ENCODE measurements at regions not wholly inside any gene's neighbourhood (a gene's known extent, or its start where the extent isn't known, plus 50 kb on each side); places are given as distances from the start of the nearest gene placed in this dataset.

- DNase-seq (ENCODE audit: low read depth, low spot score) = no peak
These were observed 276.3 kb downstream of the PAX1 start for GRCh38 chr20:21981597-21982344.

GRCh38 chr20:21981179-21981578, 275.7 kb downstream of the PAX1 start:
- no peak for DNase-seq (ENCODE audit: low read depth, low spot score)

- no peak for DNase-seq (ENCODE audit: low read depth, low spot score)
These were observed 266.0 kb downstream of the PAX1 start for GRCh38 chr20:21971436-21971835.

- DNase-seq (ENCODE audit: low read depth, low spot score) = no peak
These were observed 263.0 kb downstream of the PAX1 start for GRCh38 chr20:21968486-21968885.

- no peak for DNase-seq (ENCODE audit: low read depth, low spot score)
These were observed 262.0 kb downstream of the PAX1 start for GRCh38 chr20:21967481-21967880.

- DNase-seq (ENCODE audit: low read depth, low spot score) = no peak
These were observed 251.1 kb downstream of the PAX1 start for GRCh38 chr20:21956591-21956990.

- DNase-seq (ENCODE audit: low read depth, low spot score) = no peak
These were observed 241.9 kb downstream of the PAX1 start for GRCh38 chr20:21947406-21947805.

GRCh38 chr20:21944227-21944626, 238.8 kb downstream of the PAX1 start:
- DNase-seq (ENCODE audit: low read depth, low spot score) = no peak

- DNase-seq (ENCODE audit: low read depth, low spot score) = no peak
These were observed 236.7 kb downstream of the PAX1 start for GRCh38 chr20:21941941-21942805.

GRCh38 chr20:21936720-21937380, 231.4 kb downstream of the PAX1 start:
- DNase-seq (ENCODE audit: low read depth, low spot score) = no peak

- no peak for DNase-seq (ENCODE audit: low read depth, low spot score)
These were observed 230.8 kb downstream of the PAX1 start for GRCh38 chr20:21936261-21936660.

- DNase-seq (ENCODE audit: low read depth, low spot score) = no peak
These were observed 228.1 kb downstream of the PAX1 start for GRCh38 chr20:21933526-21933925.

GRCh38 chr20:21921251-21921650, 215.8 kb downstream of the PAX1 start:
- DNase-seq (ENCODE audit: low read depth, low spot score) = no peak

- DNase-seq (ENCODE audit: low read depth, low spot score) = no peak
These were observed 214.7 kb downstream of the PAX1 start for GRCh38 chr20:21920211-21920610.

- no peak for DNase-seq (ENCODE audit: low read depth, low spot score)
These were observed 212.9 kb downstream of the PAX1 start for GRCh38 chr20:21918398-21918797.

GRCh38 chr20:21902391-21902790, 196.9 kb downstream of the PAX1 start:
- DNase-seq (ENCODE audit: low read depth, low spot score) = no peak

GRCh38 chr20:21901470-21902275, 196.2 kb downstream of the PAX1 start:
- no peak for DNase-seq (ENCODE audit: low read depth, low spot score)

- DNase-seq (ENCODE audit: low read depth, low spot score) = no peak
These were observed 195.0 kb downstream of the PAX1 start for GRCh38 chr20:21900431-21900830.

- no peak for DNase-seq (ENCODE audit: low read depth, low spot score)
These were observed 169.5 kb downstream of the PAX1 start for GRCh38 chr20:21874921-21875320.

- DNase-seq (ENCODE audit: low read depth, low spot score) = no peak
These were observed 168.7 kb downstream of the PAX1 start for GRCh38 chr20:21874127-21874526.

GRCh38 chr20:21873291-21873690, 167.8 kb downstream of the PAX1 start:
- no peak for DNase-seq (ENCODE audit: low read depth, low spot score)

Measured in pulmonary artery endothelial cell (primary cell).